ENCODE measurements at regions not wholly inside any gene's neighbourhood (a gene's known extent, or its start where the extent isn't known, plus 50 kb on each side); places are given as distances from the start of the nearest gene placed in this dataset.

DNA sequence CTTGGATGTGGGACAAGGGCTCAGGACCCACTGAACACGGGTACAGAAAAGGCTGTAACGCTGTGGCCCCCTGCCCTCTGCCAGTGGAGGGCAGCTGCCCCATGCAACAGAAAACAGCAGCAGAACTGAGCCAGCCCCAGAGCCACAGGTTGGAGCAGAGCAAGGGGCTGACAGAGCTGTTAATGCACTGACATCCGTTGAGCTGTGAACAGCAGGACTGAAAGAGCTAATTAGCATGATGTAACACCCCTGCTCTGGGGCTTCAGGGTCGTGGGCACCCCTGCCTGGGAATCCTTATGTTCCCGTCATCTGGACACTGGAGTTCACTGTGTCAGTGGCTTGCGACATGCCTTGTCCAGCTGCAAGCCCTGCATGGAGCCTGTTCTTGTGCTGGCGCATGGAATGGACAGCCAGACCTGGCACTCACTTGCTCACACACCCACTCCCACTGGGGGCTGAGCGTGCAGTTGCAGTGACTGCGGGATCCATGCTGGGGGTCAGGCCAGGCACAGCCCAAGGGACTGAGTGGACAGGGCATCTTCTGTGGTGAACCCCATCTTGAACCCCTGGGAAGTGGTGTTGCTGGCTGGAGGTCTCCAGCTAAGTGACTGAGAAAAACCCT lies 293.7 kb downstream of the DNAJB9 start:
- H3K36me3 Mint-ChIP-seq (ENCODE audit: low read depth), result no peaks in the 10 kb centered on the region
- no peaks in the 10 kb centered on the region for H3K27me3 Mint-ChIP-seq
- ATAC-seq (no peak), DNase-seq (no peak)
- no peaks in the 10 kb centered on the region for H3K9me3 Mint-ChIP-seq
- no peak overlapping the region for H3K4me3 Mint-ChIP-seq
- no peaks in the 10 kb centered on the region for H3K4me1 Mint-ChIP-seq (ENCODE audit: low read depth)
- ChIA-PET CTCF (no interaction called here), POLR2A (no interaction called here)
- intact Hi-C loops (cut with micrococcal nuclease), result no loop called here
- no peak overlapping the region for H3K27ac Mint-ChIP-seq
- TF ChIP-seq, protein P1, sequence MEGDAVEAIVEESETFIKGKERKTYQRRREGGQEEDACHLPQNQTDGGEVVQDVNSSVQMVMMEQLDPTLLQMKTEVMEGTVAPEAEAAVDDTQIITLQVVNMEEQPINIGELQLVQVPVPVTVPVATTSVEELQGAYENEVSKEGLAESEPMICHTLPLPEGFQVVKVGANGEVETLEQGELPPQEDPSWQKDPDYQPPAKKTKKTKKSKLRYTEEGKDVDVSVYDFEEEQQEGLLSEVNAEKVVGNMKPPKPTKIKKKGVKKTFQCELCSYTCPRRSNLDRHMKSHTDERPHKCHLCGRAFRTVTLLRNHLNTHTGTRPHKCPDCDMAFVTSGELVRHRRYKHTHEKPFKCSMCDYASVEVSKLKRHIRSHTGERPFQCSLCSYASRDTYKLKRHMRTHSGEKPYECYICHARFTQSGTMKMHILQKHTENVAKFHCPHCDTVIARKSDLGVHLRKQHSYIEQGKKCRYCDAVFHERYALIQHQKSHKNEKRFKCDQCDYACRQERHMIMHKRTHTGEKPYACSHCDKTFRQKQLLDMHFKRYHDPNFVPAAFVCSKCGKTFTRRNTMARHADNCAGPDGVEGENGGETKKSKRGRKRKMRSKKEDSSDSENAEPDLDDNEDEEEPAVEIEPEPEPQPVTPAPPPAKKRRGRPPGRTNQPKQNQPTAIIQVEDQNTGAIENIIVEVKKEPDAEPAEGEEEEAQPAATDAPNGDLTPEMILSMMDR (IDR thresholded peaks at IDR 0.05), result no peak

DNA sequence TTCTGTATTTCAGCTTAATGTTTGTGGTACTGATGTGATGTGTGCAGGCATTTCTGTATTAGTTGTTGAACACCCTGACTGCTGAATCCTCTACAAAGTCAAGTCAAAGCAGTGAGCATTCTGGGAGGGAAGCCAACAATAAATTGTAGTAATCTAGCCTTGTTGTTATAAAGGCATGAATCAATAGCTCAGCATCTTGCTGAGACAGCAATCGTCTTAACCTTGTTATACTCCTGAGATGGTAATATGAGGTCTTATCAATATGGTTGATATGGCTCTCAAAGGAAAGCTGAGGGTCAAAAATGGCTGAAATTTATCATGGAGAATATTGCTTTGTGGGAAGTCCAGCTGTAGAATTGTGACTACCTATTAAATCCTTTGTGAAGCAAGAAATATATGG lies 299.4 kb downstream of the DNAJB9 start:
- ATAC-seq (no peak), DNase-seq (no peak)
- Mint-ChIP-seq H3K4me3 (no peak overlapping the region), H3K9me3 (peaks cover 3% of the 10 kb centered on the region), H3K4me1 (ENCODE audit: low read depth) (no peaks in the 10 kb centered on the region), H3K27ac (no peak overlapping the region), H3K27me3 (no peaks in the 10 kb centered on the region), H3K36me3 (ENCODE audit: low read depth) (no peaks in the 10 kb centered on the region)
- ChIA-PET CTCF (no interaction called here), POLR2A (no interaction called here)
- TF ChIP-seq, protein P1 (IDR thresholded peaks at IDR 0.05), result no peak
- intact Hi-C loops (cut with micrococcal nuclease), result no loop called here

DNA sequence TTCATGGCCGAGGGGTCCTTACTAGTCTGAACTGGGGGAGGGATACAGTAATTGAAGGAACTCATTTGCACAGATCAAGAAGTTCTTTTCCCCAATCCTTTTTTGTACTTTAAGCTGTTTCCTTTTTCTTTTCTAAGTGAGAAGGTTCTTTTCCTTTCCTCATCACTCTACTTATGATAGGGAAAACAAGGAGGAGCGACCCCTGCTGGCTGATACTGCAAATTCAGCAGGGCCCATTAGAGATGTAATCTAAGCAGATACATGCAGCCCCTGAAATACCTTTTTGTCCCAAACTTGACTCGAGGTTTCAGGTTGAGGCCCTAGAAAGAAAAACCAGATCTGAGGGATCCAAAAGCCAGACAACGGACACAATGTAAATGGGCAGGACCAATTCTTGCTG lies 305.5 kb downstream of the DNAJB9 start:
- ATAC-seq, result no peak
- peak; percentile 51 for DNase-seq
- TF ChIP-seq, protein P1 (IDR thresholded peaks at IDR 0.05), result peak; percentile 37
- Mint-ChIP-seq H3K27ac (no peak overlapping the region), H3K27me3 (no peaks in the 10 kb centered on the region), H3K9me3 (peaks cover 7% of the 10 kb centered on the region), H3K4me3 (no peak overlapping the region), H3K4me1 (ENCODE audit: low read depth) (no peaks in the 10 kb centered on the region), H3K36me3 (ENCODE audit: low read depth) (no peaks in the 10 kb centered on the region)
- ChIA-PET CTCF (interaction anchor here (1.1 kb wide), 1 partner anchor 266 kb away, joined by 3 read pairs; no protein-coding TSS in a partner anchor), POLR2A (no interaction called here)
- intact Hi-C loops (cut with micrococcal nuclease), result no loop called here

DNA sequence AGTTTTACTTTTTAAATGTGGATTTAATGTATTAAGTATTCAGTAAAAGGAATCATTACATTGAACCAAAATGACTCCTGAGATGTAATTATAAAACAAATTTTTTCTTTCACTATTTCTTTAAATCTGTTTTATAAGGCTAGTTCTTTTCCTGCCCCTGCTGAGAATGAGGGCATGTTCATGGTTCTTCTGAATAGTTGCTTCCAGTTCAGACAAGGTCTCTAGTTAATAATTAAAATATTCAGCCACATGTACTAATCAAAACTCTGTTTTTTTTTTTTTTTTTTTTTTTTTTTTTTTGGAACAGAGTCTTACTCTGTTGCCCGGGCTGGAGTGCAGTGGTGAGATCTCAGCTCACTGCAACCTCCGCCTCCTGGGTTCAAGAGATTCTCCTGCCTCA lies 321.2 kb downstream of the DNAJB9 start:
- DNase-seq (no peak), ATAC-seq (no peak)
- Mint-ChIP-seq H3K4me1 (ENCODE audit: low read depth) (no peaks in the 10 kb centered on the region), H3K27ac (no peak overlapping the region), H3K4me3 (no peak overlapping the region), H3K36me3 (ENCODE audit: low read depth) (no peaks in the 10 kb centered on the region), H3K27me3 (no peaks in the 10 kb centered on the region), H3K9me3 (peaks cover 2% of the 10 kb centered on the region)
- ChIA-PET POLR2A (no interaction called here), CTCF (no interaction called here)
- TF ChIP-seq, protein P1 (IDR thresholded peaks at IDR 0.05), result no peak
- intact Hi-C loops (cut with micrococcal nuclease), result no loop called here

DNA sequence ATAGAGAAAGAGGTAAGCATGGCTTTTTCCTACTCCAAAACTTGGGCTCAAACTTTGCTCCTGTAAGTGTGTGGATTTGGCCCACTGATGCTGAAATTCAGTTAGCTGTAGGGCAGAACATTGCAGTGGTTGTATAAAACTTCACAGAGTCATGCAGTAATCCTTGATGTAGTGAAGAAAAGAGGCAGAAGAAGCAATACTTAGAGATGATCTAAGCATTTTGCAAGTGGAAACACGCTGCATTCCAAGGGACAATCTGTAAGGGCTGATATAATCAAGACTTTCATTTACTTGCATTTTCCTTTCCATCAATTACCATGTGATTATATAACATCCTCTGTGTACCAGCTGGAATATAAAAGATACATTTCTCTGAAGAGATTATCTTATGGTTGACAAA lies 338.8 kb downstream of the DNAJB9 start:
- DNase-seq (no peak), ATAC-seq (no peak)
- H3K36me3 Mint-ChIP-seq (ENCODE audit: low read depth), result no peaks in the 10 kb centered on the region
- no peaks in the 10 kb centered on the region for H3K4me1 Mint-ChIP-seq (ENCODE audit: low read depth)
- H3K27me3 Mint-ChIP-seq, result no peaks in the 10 kb centered on the region
- CTCF ChIA-PET, result no interaction called here
- POLR2A ChIA-PET, result no interaction called here
- H3K4me3 Mint-ChIP-seq, result no peak overlapping the region
- intact Hi-C loops (cut with micrococcal nuclease), result no loop called here
- TF ChIP-seq, protein P1 (IDR thresholded peaks at IDR 0.05), result no peak
- no peak overlapping the region for H3K27ac Mint-ChIP-seq
- peaks cover 3% of the 10 kb centered on the region for H3K9me3 Mint-ChIP-seq

Data from activated CD8-positive, alpha-beta T cell treated with anti-CD3 and anti-CD28 coated beads for 36 hours (primary cell).